Rectal smooth muscle tissue (tissue), 1 donor: ENCODE measurements at regions not wholly inside any gene's neighbourhood (a gene's known extent, or its start where the extent isn't known, plus 50 kb on each side); places are given as distances from the start of the nearest gene placed in this dataset.

Source experiments
- H3K27ac ChIP-seq: one replicate; pipeline ENCODE4 v1.7.0; 2013; ENCODE audit warnings: low read depth, low read length, inconsistent platforms
- H3K27me3 ChIP-seq: one replicate; pipeline ENCODE4 v1.7.0; 2013; ENCODE audit warnings: low read length; ENCODE audit not compliant: control insufficient read depth, insufficient read depth
- H3K36me3 ChIP-seq: one replicate; pipeline ENCODE4 v1.7.0; 2013; ENCODE audit warnings: low read length; ENCODE audit not compliant: control insufficient read depth, insufficient read depth
- H3K4me1 ChIP-seq: one replicate; pipeline ENCODE4 v1.7.0; 2013; ENCODE audit warnings: low read length; ENCODE audit not compliant: control insufficient read depth, insufficient read depth
- H3K4me3 ChIP-seq: one replicate; pipeline ENCODE4 v1.7.0; 2013; ENCODE audit warnings: low read length
- H3K9ac ChIP-seq: one replicate; pipeline ENCODE4 v1.7.0; 2013; ENCODE audit warnings: low read length

DNA sequence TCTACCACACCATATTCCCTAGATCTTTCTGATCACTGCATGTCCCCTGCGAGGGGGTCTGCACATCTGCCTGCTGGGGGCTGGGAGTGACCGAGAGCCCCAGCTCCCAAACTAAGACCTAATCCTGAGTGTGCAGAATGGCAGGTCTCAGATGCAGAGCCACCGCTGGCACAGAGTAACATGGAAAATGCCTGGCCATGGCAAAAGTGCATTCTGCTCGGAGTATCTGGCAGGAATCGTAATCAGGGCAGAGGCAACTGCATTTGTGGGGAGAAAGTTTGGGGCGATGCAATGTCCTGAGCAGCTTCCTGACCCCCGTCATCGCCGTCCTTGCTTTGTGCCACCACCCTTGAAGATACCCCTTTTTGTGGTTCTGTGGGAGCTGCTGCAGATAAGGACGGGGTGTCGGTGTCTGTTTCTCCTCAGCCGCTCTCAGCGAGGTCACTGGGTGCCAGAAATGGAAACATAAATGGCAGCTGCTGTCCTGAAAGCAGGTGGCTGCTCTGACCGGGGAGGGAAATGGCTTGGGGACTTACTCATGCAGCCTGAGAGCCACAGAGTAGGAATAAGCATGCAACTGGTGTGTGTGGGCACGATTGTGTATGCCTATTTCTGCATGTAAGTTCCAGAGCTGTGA lies 157.9 kb downstream of the LY86 start:
- no peaks in the 10 kb centered on the region for H3K36me3 ChIP-seq
- no peak overlapping the region for H3K27ac ChIP-seq
- no peak overlapping the region for H3K9ac ChIP-seq
- H3K4me3 ChIP-seq, result no peak overlapping the region
- H3K27me3 ChIP-seq, result no peaks in the 10 kb centered on the region
- H3K4me1 ChIP-seq, result peaks cover 22% of the 10 kb centered on the region

DNA sequence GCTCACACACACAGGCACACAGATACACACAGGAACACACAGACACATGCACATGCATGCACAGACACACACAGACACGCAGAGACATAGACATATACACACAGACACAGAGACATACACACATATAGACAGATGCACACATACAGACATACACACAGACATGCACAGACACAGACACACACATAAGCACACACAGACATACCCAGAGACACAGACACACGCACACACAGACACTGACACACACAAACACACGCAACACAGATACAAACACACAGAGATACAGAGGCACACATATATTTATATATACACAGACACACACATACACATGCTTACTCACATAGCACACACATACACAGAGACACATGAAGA lies 158.4 kb downstream of the LY86 start:
- no peaks in the 10 kb centered on the region for H3K36me3 ChIP-seq
- no peak overlapping the region for H3K4me3 ChIP-seq
- H3K9ac ChIP-seq, result no peak overlapping the region
- no peaks in the 10 kb centered on the region for H3K27me3 ChIP-seq
- peaks cover 25% of the 10 kb centered on the region for H3K4me1 ChIP-seq
- no peak overlapping the region for H3K27ac ChIP-seq

- Histone ChIP-seq H3K27ac (no peak overlapping the region), H3K4me1 (peaks cover 28% of the 10 kb centered on the region), H3K9ac (no peak overlapping the region), H3K4me3 (no peak overlapping the region), H3K27me3 (no peaks in the 10 kb centered on the region), H3K36me3 (no peaks in the 10 kb centered on the region)
Observed at GRCh38 chr6:6747371-6747770, 158.9 kb downstream of the LY86 start.

DNA sequence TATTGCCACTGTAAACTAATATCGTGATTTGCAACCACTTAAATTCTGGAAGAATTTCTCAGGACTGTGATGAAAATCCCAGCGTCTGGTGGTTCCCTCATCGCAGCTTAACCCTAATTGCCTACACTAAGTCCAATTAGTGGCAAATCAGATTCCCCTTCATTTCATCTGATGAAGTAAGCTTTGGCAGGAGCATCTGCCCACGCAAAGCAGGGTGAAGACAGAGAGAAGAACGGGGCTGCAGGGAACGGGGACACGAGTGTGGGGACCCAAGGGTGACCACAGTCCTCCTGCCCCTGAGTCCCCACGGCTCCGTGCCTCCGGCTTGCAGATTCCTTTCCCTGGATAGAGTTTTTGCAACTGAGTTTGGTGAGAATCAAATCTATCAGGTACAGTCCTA lies 159.5 kb downstream of the LY86 start:
- H3K27ac ChIP-seq, result no peak overlapping the region
- no peak overlapping the region for H3K9ac ChIP-seq
- no peaks in the 10 kb centered on the region for H3K27me3 ChIP-seq
- peaks cover 28% of the 10 kb centered on the region for H3K4me1 ChIP-seq
- H3K36me3 ChIP-seq, result no peaks in the 10 kb centered on the region
- H3K4me3 ChIP-seq, result no peak overlapping the region

GRCh38 chr6:6749702-6750491 lies 161.4 kb downstream of the LY86 start:
- Histone ChIP-seq H3K4me3 (peak overlapping the region; percentile 34), H3K4me1 (peaks cover 28% of the 10 kb centered on the region), H3K9ac (no peak overlapping the region), H3K27me3 (no peaks in the 10 kb centered on the region), H3K36me3 (no peaks in the 10 kb centered on the region), H3K27ac (peak overlapping the region; percentile 80)

- Histone ChIP-seq H3K36me3 (no peaks in the 10 kb centered on the region), H3K9ac (peak overlapping the region; percentile 51), H3K27me3 (no peaks in the 10 kb centered on the region), H3K4me3 (peak overlapping the region; percentile 29), H3K27ac (peak overlapping the region; percentile 84), H3K4me1 (peaks cover 28% of the 10 kb centered on the region)
Observed at GRCh38 chr6:6750594-6751265, 162.2 kb downstream of the LY86 start.

- Histone ChIP-seq H3K9ac (peak overlapping the region; percentile 51), H3K4me1 (peaks cover 28% of the 10 kb centered on the region), H3K4me3 (peak overlapping the region; percentile 29), H3K36me3 (no peaks in the 10 kb centered on the region), H3K27ac (peak overlapping the region; percentile 84), H3K27me3 (no peaks in the 10 kb centered on the region)
Observed at GRCh38 chr6:6751266-6751596, 162.7 kb downstream of the LY86 start.

DNA sequence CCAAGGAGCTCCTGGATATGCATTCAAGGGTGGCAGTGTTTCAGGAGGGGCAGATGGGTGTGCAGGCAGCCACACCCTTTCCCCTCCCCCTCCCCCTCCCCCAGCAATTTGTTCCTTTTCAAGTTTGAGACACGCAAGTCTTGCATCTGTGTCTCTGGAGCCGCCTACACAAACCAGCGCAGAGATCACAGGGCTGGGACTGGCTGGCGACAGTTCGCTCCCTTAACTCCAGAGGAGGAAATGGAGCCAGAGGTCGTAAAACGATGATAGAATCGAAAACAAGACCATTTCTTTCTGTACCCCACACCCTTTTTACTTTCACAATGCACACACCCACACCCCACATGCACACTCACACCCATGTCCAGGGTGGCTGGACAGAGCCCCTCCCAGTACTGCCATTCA lies 163.1 kb downstream of the LY86 start:
- Histone ChIP-seq H3K4me3 (peak overlapping the region; percentile 39), H3K4me1 (peaks cover 28% of the 10 kb centered on the region), H3K27ac (peak overlapping the region; percentile 84), H3K36me3 (no peaks in the 10 kb centered on the region), H3K27me3 (no peaks in the 10 kb centered on the region), H3K9ac (no peak overlapping the region)

DNA sequence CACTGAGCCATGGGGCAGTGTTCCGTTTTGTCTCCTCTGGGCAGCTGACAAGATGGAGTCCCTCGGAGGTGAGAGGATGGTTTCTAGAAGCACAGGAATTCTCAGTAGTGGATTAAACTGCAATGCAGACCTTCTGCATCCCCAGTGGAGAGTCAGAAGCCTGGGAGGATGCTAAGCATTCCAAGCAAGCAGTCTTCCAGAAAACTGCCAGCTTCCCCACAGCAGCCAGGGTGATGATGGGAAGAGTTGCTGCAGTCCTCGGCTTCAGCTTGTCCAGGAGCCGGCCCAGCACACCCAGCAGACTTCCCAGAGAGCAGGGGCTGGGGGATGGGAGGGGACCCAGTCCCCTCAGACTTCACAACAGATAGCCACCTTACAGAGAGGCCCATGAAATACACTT lies 163.6 kb downstream of the LY86 start:
- Histone ChIP-seq H3K27ac (peak overlapping the region; percentile 84), H3K4me1 (peaks cover 28% of the 10 kb centered on the region), H3K27me3 (no peaks in the 10 kb centered on the region), H3K36me3 (no peaks in the 10 kb centered on the region), H3K4me3 (peak overlapping the region; percentile 39), H3K9ac (no peak overlapping the region)

GRCh38 chr6:6753301-6753700 lies 164.8 kb downstream of the LY86 start:
- no peaks in the 10 kb centered on the region for H3K27me3 ChIP-seq
- peaks cover 28% of the 10 kb centered on the region for H3K4me1 ChIP-seq
- H3K27ac ChIP-seq, result no peak overlapping the region
- no peak overlapping the region for H3K9ac ChIP-seq
- H3K36me3 ChIP-seq, result no peaks in the 10 kb centered on the region
- H3K4me3 ChIP-seq, result no peak overlapping the region

DNA sequence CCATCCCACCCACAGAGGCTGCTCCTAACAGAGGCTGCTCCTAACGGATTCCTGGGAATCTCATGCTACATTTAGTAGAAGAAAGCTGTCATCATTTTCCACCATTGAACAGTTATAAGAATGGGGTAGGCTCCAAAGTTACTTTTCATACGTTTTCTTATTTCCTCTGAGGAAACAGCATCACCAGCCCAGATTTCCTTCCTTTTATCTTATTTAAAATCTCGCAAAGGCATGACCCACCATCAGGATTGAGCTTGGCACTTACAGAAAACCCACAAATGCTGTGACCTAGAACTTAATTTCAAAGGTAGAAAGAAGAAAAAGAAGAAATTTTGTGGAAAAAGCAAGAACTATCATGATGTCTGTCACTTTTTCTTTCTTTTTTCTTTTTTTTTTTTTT lies 168.0 kb downstream of the LY86 start:
- no peaks in the 10 kb centered on the region for H3K36me3 ChIP-seq
- H3K4me1 ChIP-seq, result peaks cover 6% of the 10 kb centered on the region
- no peak overlapping the region for H3K4me3 ChIP-seq
- H3K27ac ChIP-seq, result no peak overlapping the region
- no peaks in the 10 kb centered on the region for H3K27me3 ChIP-seq
- H3K9ac ChIP-seq, result no peak overlapping the region

- no peaks in the 10 kb centered on the region for H3K4me1 ChIP-seq
- no peak overlapping the region for H3K9ac ChIP-seq
- no peak overlapping the region for H3K4me3 ChIP-seq
- no peaks in the 10 kb centered on the region for H3K27me3 ChIP-seq
- H3K36me3 ChIP-seq, result no peaks in the 10 kb centered on the region
- no peak overlapping the region for H3K27ac ChIP-seq
Observed at GRCh38 chr6:6758546-6758914, 170.0 kb downstream of the LY86 start.
